GM18511 (cell line): ENCODE measurements at regions not wholly inside any gene's neighbourhood (a gene's known extent, or its start where the extent isn't known, plus 50 kb on each side); places are given as distances from the start of the nearest gene placed in this dataset.

Source experiments
- ATAC-seq: cut with Tn5 transposase; IDR thresholded peaks from one replicate; pipeline ENCODE4 v1.9.1; 2021; ENCODE audit warnings: mild to moderate bottlenecking, moderate library complexity; ENCODE audit not compliant: unreplicated experiment

GRCh38 chr22:22417495-22418162 is 90.9 kb downstream of the ZNF280B start:
- ATAC-seq = no peak

- no peak for ATAC-seq
Observed at GRCh38 chr22:22418163-22418549, 90.4 kb downstream of the ZNF280B start.

- ATAC-seq = no peak
Observed at GRCh38 chr22:22418957-22419356, 89.6 kb downstream of the ZNF280B start.

- no peak for ATAC-seq
Observed at GRCh38 chr22:22420580-22420979, 88.0 kb downstream of the ZNF280B start.

GRCh38 chr22:22421392-22421791 is 87.2 kb downstream of the ZNF280B start:
- ATAC-seq = no peak

GRCh38 chr22:22422629-22423112 is 85.9 kb downstream of the ZNF280B start:
- ATAC-seq = peak; percentile 98

GRCh38 chr22:22423681-22424080 is 84.9 kb downstream of the ZNF280B start:
- ATAC-seq = no peak

- ATAC-seq = no peak
Observed at GRCh38 chr22:22424210-22424800, 84.2 kb downstream of the ZNF280B start.

- no peak for ATAC-seq
Observed at GRCh38 chr22:22424956-22425355, 83.6 kb downstream of the ZNF280B start.

GRCh38 chr22:22425356-22425755 is 83.2 kb downstream of the ZNF280B start:
- no peak for ATAC-seq

- no peak for ATAC-seq
Observed at GRCh38 chr22:22425783-22426624, 82.5 kb downstream of the ZNF280B start.

- no peak for ATAC-seq
Observed at GRCh38 chr22:22427542-22428065, 80.9 kb downstream of the ZNF280B start.

GRCh38 chr22:22428222-22429098 is 80.1 kb downstream of the ZNF280B start:
- ATAC-seq = no peak

- no peak for ATAC-seq
Observed at GRCh38 chr22:22429369-22430108, 79.0 kb downstream of the ZNF280B start.

- no peak for ATAC-seq
Observed at GRCh38 chr22:22430111-22430820, 78.3 kb downstream of the ZNF280B start.

GRCh38 chr22:22431271-22432220 is 77.0 kb downstream of the ZNF280B start:
- ATAC-seq = no peak

- no peak for ATAC-seq
Observed at GRCh38 chr22:22432479-22432878, 76.1 kb downstream of the ZNF280B start.

- no peak for ATAC-seq
Observed at GRCh38 chr22:22432937-22433336, 75.6 kb downstream of the ZNF280B start.
